ENCODE measurements at regions not wholly inside any gene's neighbourhood (a gene's known extent, or its start where the extent isn't known, plus 50 kb on each side); places are given as distances from the start of the nearest gene placed in this dataset.

- TF ChIP-seq, protein P1, sequence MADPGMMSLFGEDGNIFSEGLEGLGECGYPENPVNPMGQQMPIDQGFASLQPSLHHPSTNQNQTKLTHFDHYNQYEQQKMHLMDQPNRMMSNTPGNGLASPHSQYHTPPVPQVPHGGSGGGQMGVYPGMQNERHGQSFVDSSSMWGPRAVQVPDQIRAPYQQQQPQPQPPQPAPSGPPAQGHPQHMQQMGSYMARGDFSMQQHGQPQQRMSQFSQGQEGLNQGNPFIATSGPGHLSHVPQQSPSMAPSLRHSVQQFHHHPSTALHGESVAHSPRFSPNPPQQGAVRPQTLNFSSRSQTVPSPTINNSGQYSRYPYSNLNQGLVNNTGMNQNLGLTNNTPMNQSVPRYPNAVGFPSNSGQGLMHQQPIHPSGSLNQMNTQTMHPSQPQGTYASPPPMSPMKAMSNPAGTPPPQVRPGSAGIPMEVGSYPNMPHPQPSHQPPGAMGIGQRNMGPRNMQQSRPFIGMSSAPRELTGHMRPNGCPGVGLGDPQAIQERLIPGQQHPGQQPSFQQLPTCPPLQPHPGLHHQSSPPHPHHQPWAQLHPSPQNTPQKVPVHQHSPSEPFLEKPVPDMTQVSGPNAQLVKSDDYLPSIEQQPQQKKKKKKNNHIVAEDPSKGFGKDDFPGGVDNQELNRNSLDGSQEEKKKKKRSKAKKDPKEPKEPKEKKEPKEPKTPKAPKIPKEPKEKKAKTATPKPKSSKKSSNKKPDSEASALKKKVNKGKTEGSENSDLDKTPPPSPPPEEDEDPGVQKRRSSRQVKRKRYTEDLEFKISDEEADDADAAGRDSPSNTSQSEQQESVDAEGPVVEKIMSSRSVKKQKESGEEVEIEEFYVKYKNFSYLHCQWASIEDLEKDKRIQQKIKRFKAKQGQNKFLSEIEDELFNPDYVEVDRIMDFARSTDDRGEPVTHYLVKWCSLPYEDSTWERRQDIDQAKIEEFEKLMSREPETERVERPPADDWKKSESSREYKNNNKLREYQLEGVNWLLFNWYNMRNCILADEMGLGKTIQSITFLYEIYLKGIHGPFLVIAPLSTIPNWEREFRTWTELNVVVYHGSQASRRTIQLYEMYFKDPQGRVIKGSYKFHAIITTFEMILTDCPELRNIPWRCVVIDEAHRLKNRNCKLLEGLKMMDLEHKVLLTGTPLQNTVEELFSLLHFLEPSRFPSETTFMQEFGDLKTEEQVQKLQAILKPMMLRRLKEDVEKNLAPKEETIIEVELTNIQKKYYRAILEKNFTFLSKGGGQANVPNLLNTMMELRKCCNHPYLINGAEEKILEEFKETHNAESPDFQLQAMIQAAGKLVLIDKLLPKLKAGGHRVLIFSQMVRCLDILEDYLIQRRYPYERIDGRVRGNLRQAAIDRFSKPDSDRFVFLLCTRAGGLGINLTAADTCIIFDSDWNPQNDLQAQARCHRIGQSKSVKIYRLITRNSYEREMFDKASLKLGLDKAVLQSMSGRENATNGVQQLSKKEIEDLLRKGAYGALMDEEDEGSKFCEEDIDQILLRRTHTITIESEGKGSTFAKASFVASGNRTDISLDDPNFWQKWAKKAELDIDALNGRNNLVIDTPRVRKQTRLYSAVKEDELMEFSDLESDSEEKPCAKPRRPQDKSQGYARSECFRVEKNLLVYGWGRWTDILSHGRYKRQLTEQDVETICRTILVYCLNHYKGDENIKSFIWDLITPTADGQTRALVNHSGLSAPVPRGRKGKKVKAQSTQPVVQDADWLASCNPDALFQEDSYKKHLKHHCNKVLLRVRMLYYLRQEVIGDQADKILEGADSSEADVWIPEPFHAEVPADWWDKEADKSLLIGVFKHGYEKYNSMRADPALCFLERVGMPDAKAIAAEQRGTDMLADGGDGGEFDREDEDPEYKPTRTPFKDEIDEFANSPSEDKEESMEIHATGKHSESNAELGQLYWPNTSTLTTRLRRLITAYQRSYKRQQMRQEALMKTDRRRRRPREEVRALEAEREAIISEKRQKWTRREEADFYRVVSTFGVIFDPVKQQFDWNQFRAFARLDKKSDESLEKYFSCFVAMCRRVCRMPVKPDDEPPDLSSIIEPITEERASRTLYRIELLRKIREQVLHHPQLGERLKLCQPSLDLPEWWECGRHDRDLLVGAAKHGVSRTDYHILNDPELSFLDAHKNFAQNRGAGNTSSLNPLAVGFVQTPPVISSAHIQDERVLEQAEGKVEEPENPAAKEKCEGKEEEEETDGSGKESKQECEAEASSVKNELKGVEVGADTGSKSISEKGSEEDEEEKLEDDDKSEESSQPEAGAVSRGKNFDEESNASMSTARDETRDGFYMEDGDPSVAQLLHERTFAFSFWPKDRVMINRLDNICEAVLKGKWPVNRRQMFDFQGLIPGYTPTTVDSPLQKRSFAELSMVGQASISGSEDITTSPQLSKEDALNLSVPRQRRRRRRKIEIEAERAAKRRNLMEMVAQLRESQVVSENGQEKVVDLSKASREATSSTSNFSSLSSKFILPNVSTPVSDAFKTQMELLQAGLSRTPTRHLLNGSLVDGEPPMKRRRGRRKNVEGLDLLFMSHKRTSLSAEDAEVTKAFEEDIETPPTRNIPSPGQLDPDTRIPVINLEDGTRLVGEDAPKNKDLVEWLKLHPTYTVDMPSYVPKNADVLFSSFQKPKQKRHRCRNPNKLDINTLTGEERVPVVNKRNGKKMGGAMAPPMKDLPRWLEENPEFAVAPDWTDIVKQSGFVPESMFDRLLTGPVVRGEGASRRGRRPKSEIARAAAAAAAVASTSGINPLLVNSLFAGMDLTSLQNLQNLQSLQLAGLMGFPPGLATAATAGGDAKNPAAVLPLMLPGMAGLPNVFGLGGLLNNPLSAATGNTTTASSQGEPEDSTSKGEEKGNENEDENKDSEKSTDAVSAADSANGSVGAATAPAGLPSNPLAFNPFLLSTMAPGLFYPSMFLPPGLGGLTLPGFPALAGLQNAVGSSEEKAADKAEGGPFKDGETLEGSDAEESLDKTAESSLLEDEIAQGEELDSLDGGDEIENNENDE (IDR thresholded peaks at IDR 0.05; ENCODE audit: insufficient replicate concordance, low read length), result no peak
- TF ChIP-seq CBX8 (IDR thresholded peaks at IDR 0.05; ENCODE audit: borderline replicate concordance, low read depth, low read length) (no peak), BACH1 (IDR thresholded peaks at IDR 0.05; ENCODE audit: low read length) (no peak), NRF1 (IDR thresholded peaks at IDR 0.05; ENCODE audit: low read depth, low read length) (no peak), ASH2L (IDR thresholded peaks at IDR 0.05; ENCODE audit: low read length) (no peak), JUN (IDR thresholded peaks at IDR 0.05; ENCODE audit: low read depth, low read length) (no peak)
These were observed 89.6 kb upstream of the PITX2 start (continued) for GRCh38 chr4:110712486-110712885.
